Tibial nerve (tissue), 4 donors: ENCODE measurements at regions not wholly inside any gene's neighbourhood (a gene's known extent, or its start where the extent isn't known, plus 50 kb on each side); places are given as distances from the start of the nearest gene placed in this dataset.

Source experiments
- EP300 ChIP-seq, 2 donors: sonication (generic); formaldehyde crosslinking; IDR thresholded peaks; one replicate each; pipeline ENCODE4 v1.6.1; 2017; ENCODE audit warnings: antibody characterized with exemption in 2 of 2, mild to moderate bottlenecking in 1 of 2
- POLR2A ChIP-seq, 2 donors: fragments of 450-650 bp; IDR thresholded peaks; one replicate each; pipeline ENCODE4 v1.6.1; 2017; ENCODE audit warnings: antibody characterized with exemption in 2 of 2, mild to moderate bottlenecking in 2 of 2, moderate library complexity in 2 of 2
- TF ChIP-seq, protein P1 (sequence below), 5 experiments: fragments of 200-600 bp in 3 of 5; fragments of 450-650 bp in 2 of 5; sonication (generic) in 3 of 5; IDR thresholded peaks; one replicate each; pipeline ENCODE4 v1.5.1; 2016 to 2019; ENCODE audit warnings: antibody characterized with exemption in 5 of 5, mild to moderate bottlenecking in 3 of 5, moderate library complexity in 2 of 5

DNA sequence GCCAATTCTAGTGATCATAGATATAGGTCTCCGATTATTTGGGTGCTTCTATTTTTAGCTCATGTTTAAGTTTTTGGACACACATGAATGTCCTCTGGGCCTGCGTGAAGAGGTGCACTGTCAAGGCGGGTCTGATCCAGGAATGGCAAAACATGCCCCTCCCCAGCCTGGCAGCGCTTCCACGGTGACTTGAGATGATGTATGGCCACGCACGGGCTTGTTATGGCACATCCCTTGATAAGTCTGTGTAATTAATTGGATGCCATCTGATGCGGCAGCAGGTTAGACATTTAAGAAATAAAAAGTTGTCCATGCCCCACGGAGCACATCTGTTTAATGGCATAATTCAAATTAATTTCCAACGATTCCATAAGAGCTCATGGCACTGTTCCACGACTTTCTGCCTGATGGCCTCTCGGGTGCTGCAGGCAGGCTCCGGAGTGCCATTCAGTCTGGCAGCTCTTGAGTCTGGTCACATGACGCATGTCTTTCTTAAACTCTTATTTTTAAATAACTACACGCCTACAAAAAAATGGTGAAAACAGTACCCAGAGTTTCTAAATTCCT is 151.4 kb downstream of the ACKR3 start:
- TF ChIP-seq, protein P1, sequence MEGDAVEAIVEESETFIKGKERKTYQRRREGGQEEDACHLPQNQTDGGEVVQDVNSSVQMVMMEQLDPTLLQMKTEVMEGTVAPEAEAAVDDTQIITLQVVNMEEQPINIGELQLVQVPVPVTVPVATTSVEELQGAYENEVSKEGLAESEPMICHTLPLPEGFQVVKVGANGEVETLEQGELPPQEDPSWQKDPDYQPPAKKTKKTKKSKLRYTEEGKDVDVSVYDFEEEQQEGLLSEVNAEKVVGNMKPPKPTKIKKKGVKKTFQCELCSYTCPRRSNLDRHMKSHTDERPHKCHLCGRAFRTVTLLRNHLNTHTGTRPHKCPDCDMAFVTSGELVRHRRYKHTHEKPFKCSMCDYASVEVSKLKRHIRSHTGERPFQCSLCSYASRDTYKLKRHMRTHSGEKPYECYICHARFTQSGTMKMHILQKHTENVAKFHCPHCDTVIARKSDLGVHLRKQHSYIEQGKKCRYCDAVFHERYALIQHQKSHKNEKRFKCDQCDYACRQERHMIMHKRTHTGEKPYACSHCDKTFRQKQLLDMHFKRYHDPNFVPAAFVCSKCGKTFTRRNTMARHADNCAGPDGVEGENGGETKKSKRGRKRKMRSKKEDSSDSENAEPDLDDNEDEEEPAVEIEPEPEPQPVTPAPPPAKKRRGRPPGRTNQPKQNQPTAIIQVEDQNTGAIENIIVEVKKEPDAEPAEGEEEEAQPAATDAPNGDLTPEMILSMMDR (IDR thresholded peaks at IDR 0.05) = no peak
- TF ChIP-seq POLR2A (IDR thresholded peaks at IDR 0.05) = no peak
- no peak for TF ChIP-seq EP300 (IDR thresholded peaks at IDR 0.05)
